22Rv1 (cell line): ENCODE measurements at regions not wholly inside any gene's neighbourhood (a gene's known extent, or its start where the extent isn't known, plus 50 kb on each side); places are given as distances from the start of the nearest gene placed in this dataset.

Source experiments
- H3K27ac ChIP-seq: fragments of 450-650 bp; 2 replicates; pipeline ENCODE4 v1.5.1; 2017
- CTCF ChIP-seq: fragments of 450-650 bp; IDR thresholded peaks from 2 replicates; pipeline ENCODE4 v1.5.1; 2017; ENCODE audit warnings: mild to moderate bottlenecking
- ZFX ChIP-seq: fragments of 450-650 bp; IDR thresholded peaks from 2 replicates; pipeline ENCODE4 v1.6.1; 2017; ENCODE audit warnings: antibody characterized with exemption, borderline replicate concordance

- no peak for TF ChIP-seq ZFX
- no peak for TF ChIP-seq CTCF
Observed at GRCh38 chr19:5214371-5214770, 126.2 kb downstream of the PTPRS start.

DNA sequence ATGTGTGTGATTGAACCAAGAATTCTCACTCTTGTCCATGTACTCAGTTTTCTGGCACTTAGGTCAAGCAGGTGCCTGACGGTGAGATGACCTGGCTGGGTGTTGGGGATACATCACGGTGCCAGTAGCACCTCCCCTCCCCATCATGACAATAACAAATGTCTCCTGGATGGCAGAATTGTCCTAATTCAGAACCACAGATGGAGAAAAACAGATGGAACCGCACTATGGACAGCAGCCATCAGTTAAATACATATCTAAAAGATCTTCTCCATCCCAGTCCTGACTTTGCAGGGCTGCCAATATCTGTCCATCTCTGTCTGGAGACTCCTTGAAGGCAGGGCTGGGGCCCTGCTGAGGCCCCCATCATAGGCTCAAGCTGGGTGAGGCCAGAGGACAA, 126.9 kb downstream of the PTPRS start:
- H3K27ac ChIP-seq = no peak overlapping the region
- TF ChIP-seq ZFX (no peak), CTCF (no peak)

More at GRCh38 chr19:5214371-5214770, 126.2 kb downstream of the PTPRS start:
- H3K27ac ChIP-seq = no peak overlapping the region

DNA sequence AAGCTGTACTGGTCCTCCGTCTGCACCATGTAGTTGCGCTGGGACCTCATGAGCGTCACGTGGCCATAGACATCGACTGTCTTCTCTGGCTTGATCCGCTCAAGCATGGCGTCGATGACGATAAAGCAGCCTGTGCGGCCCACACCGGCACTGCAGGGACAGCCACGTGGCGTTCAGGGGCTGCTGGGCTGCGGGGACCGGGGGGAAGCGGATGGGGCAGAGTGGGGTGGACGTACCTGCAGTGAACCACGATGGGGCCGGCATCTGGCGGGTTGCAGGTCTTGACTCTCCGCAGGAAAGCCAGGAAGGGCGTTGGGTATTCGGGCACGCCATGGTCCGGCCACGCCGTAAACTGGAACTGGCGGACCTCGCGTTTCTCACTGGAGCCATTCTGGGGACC, 128.5 kb downstream of the PTPRS start:
- TF ChIP-seq CTCF (no peak), ZFX (no peak)

GRCh38 chr19:5211217-5211822, 129.3 kb downstream of the PTPRS start:
- no peak for TF ChIP-seq ZFX
- no peak for TF ChIP-seq CTCF
- H3K27ac ChIP-seq = no peak overlapping the region

More for the DNA sequence above, 128.5 kb downstream of the PTPRS start:
- H3K27ac ChIP-seq = no peak overlapping the region

DNA sequence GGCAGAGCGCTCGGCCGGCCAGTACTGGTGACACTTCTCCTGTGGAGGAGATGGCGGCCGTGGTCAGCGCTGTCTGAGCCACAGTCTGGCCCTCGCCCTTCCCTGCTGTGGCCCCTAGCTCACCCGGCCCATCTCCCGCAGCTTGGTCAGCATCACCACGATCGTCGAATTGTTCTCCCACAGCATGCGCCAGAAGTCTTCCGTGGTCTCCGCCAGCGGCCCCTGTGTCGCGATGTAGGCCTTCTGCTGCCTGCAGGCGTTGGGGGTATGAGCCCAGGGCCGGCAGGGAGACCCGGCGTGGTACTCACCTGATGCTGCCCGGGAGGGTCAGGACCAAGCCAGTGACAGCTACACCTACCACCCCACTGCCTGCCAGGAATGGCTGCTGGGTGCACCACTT, 130.1 kb downstream of the PTPRS start:
- H3K27ac ChIP-seq = no peak overlapping the region
- TF ChIP-seq CTCF (no peak), ZFX (no peak)

- H3K27ac ChIP-seq = no peak overlapping the region
- no peak for TF ChIP-seq CTCF
- TF ChIP-seq ZFX = no peak
Observed at GRCh38 chr19:5207806-5208205, 132.8 kb downstream of the PTPRS start.

DNA sequence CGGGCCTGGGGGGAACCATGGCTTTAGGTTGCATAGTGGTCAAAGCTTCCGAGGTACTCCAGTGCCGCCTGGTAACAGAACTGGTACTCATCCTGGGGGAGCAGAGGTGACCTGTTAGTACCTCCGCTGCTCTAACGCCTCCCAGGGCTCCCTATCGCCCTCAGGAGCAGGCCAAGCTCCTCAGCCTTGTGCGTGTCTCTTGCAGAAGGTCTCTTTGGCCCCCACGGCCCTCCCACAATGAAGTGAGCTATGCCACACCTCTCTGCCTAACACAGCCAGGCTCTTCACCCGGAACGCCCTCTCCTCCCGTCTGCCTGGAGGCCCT, 133.9 kb downstream of the PTPRS start:
- no peak overlapping the region for H3K27ac ChIP-seq
- TF ChIP-seq CTCF (no peak), ZFX (no peak)
